GM03348 (cell line): ENCODE measurements at regions not wholly inside any gene's neighbourhood (a gene's known extent, or its start where the extent isn't known, plus 50 kb on each side); places are given as distances from the start of the nearest gene placed in this dataset.
"Not testable (repeated sequence)": the region's sequence is repeated elsewhere in the genome, so short reads cannot be mapped to it uniquely, and the experiment has no call there.

ENCODE experiments used
- DNase-seq: peaks from one replicate; pipeline ENCODE4 v3.0.0; 2012; ENCODE audit warnings: low spot score

DNA sequence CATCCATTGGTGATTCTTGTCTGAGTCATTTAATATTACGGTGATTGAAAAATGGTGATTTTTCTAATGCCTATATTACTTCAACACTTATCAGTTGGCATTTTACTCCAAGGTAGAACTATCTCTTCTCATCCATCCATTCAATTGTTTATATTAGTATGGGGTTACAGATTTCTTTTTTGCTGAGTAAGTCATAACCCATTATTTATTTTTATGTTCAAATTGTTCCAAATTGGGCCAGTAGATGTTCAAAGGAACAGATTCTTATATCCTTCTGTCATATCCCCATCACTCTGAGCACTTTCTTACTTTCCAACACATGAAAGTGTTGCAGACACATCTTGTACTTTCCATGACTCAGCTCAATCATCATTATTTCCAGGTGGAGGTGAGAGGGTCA, 466.8 kb upstream of the CAMK1G start:
- no peak for DNase-seq

GRCh38 chr1:209123601-209124000, 459.9 kb upstream of the CAMK1G start:
- DNase-seq = no peak

GRCh38 chr1:209129091-209129490, 454.4 kb upstream of the CAMK1G start:
- not testable (repeated sequence) for DNase-seq

DNA sequence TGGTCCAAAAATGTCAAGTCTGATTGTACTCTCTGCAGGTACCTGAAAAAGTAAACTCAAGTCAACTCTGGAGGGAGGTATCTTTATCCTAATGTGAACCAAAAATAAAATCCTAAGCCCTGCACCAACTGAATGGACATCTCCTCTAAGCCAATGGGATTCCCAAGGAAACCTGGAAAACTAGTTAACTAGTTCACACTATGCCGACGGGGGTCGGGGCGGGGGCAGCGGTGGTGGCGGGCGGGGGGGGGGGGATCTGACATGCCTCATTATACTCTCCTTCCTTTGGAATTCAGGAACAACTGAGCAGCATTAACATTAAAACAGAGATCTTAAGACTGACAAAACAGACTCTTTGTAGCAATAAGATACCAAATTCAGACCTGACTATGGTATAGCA, 452.6 kb upstream of the CAMK1G start:
- no peak for DNase-seq

- DNase-seq = no peak
Observed at GRCh38 chr1:209132736-209133467, 450.6 kb upstream of the CAMK1G start.

GRCh38 chr1:209134001-209134400, 449.5 kb upstream of the CAMK1G start:
- DNase-seq = no peak

DNA sequence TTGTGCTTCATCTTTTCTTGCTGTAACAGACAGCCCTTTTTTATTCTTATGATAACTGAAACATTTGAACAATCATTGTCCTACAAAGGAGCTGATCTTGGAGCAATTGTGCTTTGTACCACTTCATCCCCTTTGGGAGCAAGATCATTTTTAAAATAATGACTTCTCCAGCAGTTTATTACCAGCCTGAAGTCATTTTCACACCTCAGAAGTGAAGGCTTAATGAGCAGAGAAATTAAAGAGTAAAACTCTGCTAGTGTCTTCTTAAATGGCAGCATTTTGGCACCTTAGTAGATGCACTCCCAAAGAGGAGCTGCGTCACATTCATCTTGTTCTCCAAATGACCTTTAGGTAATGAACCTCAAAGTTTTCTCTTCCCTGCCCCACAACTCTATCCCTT, 439.6 kb upstream of the CAMK1G start:
- DNase-seq = no peak

- peak; percentile 33 for DNase-seq
Observed at GRCh38 chr1:209150114-209150513, 433.4 kb upstream of the CAMK1G start.

DNA sequence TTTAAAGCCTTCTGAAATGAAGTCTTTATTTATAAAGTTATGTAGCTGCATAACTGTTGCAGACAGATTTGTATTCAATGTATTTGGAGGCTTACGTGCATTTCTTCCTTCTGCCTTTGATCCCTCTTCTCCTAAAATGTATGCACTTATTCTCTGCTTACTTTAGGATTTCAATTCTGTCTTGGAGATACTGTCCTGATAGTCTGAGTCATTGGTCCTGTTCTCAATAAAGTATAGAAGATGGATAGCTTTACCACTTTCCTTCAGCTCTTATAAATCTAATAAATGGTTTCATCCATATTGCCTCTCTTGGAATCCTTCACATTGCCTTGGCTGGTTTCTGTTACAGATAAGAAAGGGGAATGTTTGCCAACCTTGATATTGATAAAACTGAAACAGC, 430.1 kb upstream of the CAMK1G start:
- no peak for DNase-seq

DNA sequence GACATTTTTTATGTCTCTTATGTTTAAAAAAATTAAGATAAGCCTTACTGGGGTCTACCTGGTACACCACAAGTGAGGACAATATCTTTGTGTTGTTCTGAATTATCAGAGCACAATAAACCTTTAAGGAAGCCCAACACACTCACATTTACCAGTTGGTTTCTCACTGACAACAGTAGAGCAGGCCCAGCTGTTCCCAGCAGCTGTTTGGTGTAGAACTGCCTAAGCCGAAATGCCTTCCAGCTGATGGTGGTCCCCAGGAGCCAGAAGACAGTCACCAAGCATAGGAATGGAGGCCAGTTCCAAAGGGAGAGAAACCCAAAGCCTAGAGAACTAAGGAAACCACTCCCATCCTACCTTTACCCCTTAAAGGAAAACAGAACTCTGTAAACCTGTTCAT, 428.6 kb upstream of the CAMK1G start:
- no peak for DNase-seq

GRCh38 chr1:209155546-209155945, 428.0 kb upstream of the CAMK1G start:
- DNase-seq = no peak

- DNase-seq = no peak
Observed at GRCh38 chr1:209156991-209157390, 426.5 kb upstream of the CAMK1G start.

- no peak for DNase-seq
Observed at GRCh38 chr1:209157546-209158249, 425.8 kb upstream of the CAMK1G start.

GRCh38 chr1:209158851-209159250, 424.7 kb upstream of the CAMK1G start:
- DNase-seq = no peak

GRCh38 chr1:209160230-209160629, 423.3 kb upstream of the CAMK1G start:
- no peak for DNase-seq

- no peak for DNase-seq
Observed at GRCh38 chr1:209162651-209163050, 420.9 kb upstream of the CAMK1G start.

- no peak for DNase-seq
Observed at GRCh38 chr1:209168204-209168603, 415.3 kb upstream of the CAMK1G start.

- no peak for DNase-seq
Observed at GRCh38 chr1:209171151-209171550, 412.4 kb upstream of the CAMK1G start.

DNA sequence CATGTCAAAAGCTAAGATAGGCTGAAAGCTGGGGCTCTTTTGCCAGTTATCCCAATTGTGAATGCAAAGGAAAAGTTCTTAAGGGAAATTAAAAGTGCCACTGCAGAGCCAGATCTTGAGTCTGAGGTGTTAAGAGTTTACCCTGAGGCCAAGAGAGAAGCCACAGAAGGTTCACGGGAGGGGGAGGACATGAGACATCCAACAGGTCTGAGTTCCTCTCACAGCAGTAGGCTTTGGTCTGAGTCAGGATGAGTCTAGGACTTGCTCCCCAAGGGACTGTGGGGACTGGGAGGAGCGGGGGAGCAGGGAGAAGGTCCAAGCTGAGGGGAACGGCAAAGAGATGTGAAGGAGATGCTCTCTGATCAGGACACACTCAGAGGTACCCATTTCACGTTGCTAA, 411.2 kb upstream of the CAMK1G start:
- no peak for DNase-seq

DNA sequence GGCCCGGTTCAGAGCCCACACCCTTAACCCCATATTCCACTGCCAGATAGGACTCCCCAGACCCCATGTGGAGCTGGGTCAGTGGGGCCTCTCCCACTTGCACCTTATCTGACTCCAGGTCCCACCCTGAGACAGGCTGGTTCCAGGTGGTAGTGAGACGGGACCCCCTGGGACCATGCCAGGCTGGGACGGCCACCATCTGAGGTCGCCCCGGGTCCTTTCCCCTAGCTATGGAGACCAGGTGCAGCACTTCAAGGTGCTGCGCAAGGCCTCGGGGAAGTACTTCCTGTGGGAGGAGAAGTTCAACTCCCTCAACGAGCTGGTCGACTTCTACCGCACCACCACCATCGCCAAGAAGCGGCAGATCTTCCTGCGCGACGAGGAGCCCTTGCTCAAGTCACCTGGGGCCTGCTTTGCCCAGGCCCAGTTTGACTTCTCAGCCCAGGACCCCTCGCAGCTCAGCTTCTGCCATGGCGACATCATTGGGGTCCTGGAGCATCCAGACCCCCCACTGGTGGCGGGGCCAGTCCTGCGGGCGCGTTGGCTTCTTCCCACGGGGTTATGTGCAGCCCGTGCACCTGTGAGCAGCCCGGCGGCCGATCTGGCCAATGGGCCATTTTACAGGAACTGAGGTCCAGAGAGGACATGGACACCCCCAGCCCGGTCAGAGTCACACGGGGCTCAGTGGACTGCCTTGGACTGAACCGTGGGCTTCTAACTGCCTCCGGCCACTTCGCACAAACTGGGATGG, 410.5 kb upstream of the CAMK1G start:
- not testable (repeated sequence) for DNase-seq

DNA sequence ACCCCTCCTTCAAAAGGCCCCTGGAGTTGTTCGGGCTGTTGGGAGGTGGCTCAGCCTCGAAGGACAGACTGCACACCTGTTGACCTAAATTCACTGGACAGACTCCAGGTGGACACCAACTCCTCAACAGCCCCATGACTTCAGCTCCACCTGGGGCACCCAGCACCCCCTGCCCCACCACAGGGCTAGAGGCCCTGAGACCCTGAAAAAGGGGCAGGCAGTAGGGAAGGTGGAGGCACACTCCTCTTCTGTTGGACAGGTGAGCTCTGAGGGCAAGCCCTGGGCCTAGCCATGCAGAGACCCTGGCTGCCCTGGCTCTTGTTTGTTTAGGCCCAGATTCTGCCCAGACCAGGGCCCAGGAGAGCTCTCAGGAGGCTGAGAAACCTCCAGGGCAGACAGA, 409.7 kb upstream of the CAMK1G start:
- DNase-seq = not testable (repeated sequence)

GRCh38 chr1:209176866-209177430, 406.6 kb upstream of the CAMK1G start:
- DNase-seq = no peak

DNA sequence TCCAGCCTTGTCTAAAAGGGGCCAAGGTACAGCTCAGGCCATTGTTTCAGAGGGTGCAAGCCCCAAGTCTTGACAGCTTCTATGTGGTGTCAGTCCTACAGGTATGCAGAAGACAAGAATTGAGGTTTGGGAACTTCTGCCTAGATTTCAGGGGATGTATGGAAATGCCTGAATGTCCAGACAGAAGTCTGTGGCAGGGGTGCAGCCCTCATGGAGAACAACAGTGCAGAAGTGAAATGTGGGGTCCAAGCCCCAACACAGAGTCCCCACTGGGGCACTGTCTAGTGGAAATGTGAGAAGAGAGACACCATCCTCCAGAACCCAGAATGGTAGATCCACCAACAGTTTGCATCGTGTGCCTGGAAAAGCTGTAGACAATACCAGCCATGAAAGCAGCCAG, 400.3 kb upstream of the CAMK1G start:
- no peak for DNase-seq
